HL-60 (cell line): ENCODE measurements at regions not wholly inside any gene's neighbourhood (a gene's known extent, or its start where the extent isn't known, plus 50 kb on each side); places are given as distances from the start of the nearest gene placed in this dataset.

Experiments
- DNase-seq, 2 experiments: peaks; one replicate each; pipeline ENCODE4 v3.0.0-alpha.2; 2010 to 2020; ENCODE audit warnings: low read depth in 1 of 2, low spot score in 1 of 2
- H3K27ac ChIP-seq: fragments of 250-450 bp; sonication (Bioruptor Pico); replicated peaks from 2 replicates; pipeline ENCODE4 v1.5.1; 2020; ENCODE audit warnings: mild to moderate bottlenecking, moderate library complexity
- H3K27me3 ChIP-seq: fragments of 250-450 bp; sonication (Bioruptor Pico); 2 replicates; pipeline ENCODE4 v1.5.1; 2021; ENCODE audit warnings: mild to moderate bottlenecking, moderate library complexity; ENCODE audit not compliant: insufficient read depth, poor library complexity, severe bottlenecking
- H3K4me3 ChIP-seq: replicated peaks from 2 replicates; pipeline ENCODE4 v1.5.1; 2011; ENCODE audit warnings: mild to moderate bottlenecking, control low read depth, low read length; ENCODE audit not compliant: insufficient read depth
- GABPA ChIP-seq: IDR thresholded peaks from 2 replicates; pipeline ENCODE4 v1.6.1; 2012; ENCODE audit warnings: low read depth
- POLR2AphosphoS5 ChIP-seq: IDR thresholded peaks from 2 replicates; pipeline ENCODE4 v1.6.1; 2012; ENCODE audit warnings: low read depth
- SPI1 ChIP-seq: IDR thresholded peaks from 2 replicates; pipeline ENCODE4 v1.6.1; 2012; ENCODE audit warnings: low read depth, mild to moderate bottlenecking, borderline replicate concordance
- TF ChIP-seq, protein P1 (sequence below): IDR thresholded peaks from 2 replicates; pipeline ENCODE4 v1.6.1; 2012; ENCODE audit warnings: low read depth; ENCODE audit not compliant: insufficient replicate concordance
- TF ChIP-seq, protein P2 (sequence below): IDR thresholded peaks from one replicate; pipeline ENCODE4 v1.5.1; 2011; ENCODE audit warnings: low read length, control low read depth, inconsistent platforms; ENCODE audit not compliant: insufficient read depth

DNA sequence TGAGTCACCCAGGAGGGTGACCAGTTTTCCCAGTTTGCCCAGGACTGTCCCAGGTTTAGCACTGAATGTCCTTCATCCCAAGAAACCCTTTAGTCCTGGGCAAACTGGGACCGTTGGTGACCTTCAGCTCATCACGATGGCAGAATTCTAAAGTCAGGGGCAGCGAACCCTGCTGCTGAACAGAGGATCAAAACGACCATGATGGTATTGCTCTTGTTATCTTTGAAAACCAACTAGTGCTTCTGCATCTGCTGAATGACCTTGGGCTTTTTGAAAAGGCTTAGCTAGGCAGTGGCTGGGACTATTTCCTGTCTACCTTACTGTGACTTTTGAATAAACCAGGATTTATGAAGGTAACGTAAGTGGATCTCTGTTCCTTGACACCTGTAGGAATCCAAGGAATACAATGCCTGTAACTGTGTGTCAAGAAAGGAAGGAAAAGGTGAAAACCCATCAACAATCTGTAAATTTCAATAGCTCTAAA, 281.9 kb downstream of the SOX9 start:
- Histone ChIP-seq H3K4me3 (no peak overlapping the region), H3K27me3 (peaks cover 3% of the 10 kb centered on the region), H3K27ac (no peak overlapping the region)
- no peak for TF ChIP-seq SPI1
- TF ChIP-seq GABPA = no peak
- TF ChIP-seq, protein P1, sequence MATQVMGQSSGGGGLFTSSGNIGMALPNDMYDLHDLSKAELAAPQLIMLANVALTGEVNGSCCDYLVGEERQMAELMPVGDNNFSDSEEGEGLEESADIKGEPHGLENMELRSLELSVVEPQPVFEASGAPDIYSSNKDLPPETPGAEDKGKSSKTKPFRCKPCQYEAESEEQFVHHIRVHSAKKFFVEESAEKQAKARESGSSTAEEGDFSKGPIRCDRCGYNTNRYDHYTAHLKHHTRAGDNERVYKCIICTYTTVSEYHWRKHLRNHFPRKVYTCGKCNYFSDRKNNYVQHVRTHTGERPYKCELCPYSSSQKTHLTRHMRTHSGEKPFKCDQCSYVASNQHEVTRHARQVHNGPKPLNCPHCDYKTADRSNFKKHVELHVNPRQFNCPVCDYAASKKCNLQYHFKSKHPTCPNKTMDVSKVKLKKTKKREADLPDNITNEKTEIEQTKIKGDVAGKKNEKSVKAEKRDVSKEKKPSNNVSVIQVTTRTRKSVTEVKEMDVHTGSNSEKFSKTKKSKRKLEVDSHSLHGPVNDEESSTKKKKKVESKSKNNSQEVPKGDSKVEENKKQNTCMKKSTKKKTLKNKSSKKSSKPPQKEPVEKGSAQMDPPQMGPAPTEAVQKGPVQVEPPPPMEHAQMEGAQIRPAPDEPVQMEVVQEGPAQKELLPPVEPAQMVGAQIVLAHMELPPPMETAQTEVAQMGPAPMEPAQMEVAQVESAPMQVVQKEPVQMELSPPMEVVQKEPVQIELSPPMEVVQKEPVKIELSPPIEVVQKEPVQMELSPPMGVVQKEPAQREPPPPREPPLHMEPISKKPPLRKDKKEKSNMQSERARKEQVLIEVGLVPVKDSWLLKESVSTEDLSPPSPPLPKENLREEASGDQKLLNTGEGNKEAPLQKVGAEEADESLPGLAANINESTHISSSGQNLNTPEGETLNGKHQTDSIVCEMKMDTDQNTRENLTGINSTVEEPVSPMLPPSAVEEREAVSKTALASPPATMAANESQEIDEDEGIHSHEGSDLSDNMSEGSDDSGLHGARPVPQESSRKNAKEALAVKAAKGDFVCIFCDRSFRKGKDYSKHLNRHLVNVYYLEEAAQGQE = no peak
- TF ChIP-seq, protein P2, sequence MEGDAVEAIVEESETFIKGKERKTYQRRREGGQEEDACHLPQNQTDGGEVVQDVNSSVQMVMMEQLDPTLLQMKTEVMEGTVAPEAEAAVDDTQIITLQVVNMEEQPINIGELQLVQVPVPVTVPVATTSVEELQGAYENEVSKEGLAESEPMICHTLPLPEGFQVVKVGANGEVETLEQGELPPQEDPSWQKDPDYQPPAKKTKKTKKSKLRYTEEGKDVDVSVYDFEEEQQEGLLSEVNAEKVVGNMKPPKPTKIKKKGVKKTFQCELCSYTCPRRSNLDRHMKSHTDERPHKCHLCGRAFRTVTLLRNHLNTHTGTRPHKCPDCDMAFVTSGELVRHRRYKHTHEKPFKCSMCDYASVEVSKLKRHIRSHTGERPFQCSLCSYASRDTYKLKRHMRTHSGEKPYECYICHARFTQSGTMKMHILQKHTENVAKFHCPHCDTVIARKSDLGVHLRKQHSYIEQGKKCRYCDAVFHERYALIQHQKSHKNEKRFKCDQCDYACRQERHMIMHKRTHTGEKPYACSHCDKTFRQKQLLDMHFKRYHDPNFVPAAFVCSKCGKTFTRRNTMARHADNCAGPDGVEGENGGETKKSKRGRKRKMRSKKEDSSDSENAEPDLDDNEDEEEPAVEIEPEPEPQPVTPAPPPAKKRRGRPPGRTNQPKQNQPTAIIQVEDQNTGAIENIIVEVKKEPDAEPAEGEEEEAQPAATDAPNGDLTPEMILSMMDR = no peak
- no peak for TF ChIP-seq POLR2AphosphoS5
- no peak for DNase-seq

GRCh38 chr17:72403713-72404209, 282.9 kb downstream of the SOX9 start:
- no peak for DNase-seq
- Histone ChIP-seq H3K27ac (no peak overlapping the region), H3K27me3 (peaks cover 3% of the 10 kb centered on the region), H3K4me3 (no peak overlapping the region)
- TF ChIP-seq, protein P2 = no peak
- TF ChIP-seq SPI1 (no peak), GABPA (no peak), POLR2AphosphoS5 (no peak)
- TF ChIP-seq, protein P1 = no peak

DNA sequence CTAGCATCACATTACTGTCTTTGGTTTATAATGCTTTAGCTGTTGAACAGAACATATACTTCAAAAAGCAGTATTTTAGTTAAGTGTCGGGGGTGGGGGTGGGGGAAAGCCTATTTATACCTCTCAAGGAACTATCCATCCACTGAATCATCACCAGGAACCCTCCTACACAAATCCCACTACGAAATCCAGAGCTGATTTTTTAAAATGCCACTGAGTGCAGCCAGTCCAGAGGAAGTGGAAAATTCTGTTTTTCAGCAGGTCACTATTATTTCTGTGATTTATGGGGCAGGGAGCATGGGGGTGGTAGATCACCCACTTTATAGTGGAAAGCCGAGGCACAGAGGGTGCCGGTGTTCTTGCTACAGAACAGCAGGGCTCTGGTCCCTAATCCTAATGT, 284.1 kb downstream of the SOX9 start:
- H3K4me3 ChIP-seq = no peak overlapping the region
- H3K27me3 ChIP-seq = peaks cover 3% of the 10 kb centered on the region
- no peak overlapping the region for H3K27ac ChIP-seq
- no peak for DNase-seq
- TF ChIP-seq, protein P2 = no peak
- TF ChIP-seq POLR2AphosphoS5 = no peak
- TF ChIP-seq SPI1 = no peak
- TF ChIP-seq, protein P1 = no peak
- no peak for TF ChIP-seq GABPA
